Calu3 (cell line): ENCODE measurements at regions not wholly inside any gene's neighbourhood (a gene's known extent, or its start where the extent isn't known, plus 50 kb on each side); places are given as distances from the start of the nearest gene placed in this dataset.

ENCODE experiments used
- BruUV-seq: library from RNA; stranded (reverse); fragments of 400-500 nt; replicated peaks from 2 replicates; lab custom pipeline; 2021; lab: Mats Ljungman, UMichigan
- CTCF ChIA-PET: fragments of 300-600 bp; sonication (Branson Sonifier 250); formaldehyde crosslinking; loops from one replicate; lab custom pipeline; 2022; ENCODE audit warnings: antibody characterized with exemption; lab: Charles Lee
- DNase-seq: peaks from one replicate; pipeline ENCODE4 v3.0.0; 2022
- H3K27ac Mint-ChIP-seq: one replicate; pipeline ENCODE4 v1.8.0; 2022; ENCODE audit warnings: mixed read lengths; ENCODE audit not compliant: unreplicated experiment
- H3K27me3 Mint-ChIP-seq: one replicate; pipeline ENCODE4 v1.8.0; 2022; ENCODE audit warnings: mixed read lengths; ENCODE audit not compliant: unreplicated experiment
- H3K36me3 Mint-ChIP-seq: one replicate; pipeline ENCODE4 v1.8.0; 2022; ENCODE audit warnings: mild to moderate bottlenecking, moderate library complexity, mixed read lengths; ENCODE audit not compliant: insufficient read depth, unreplicated experiment
- H3K4me1 Mint-ChIP-seq: one replicate; pipeline ENCODE4 v1.8.0; 2022; ENCODE audit warnings: mild to moderate bottlenecking, low read depth, mixed read lengths; ENCODE audit not compliant: unreplicated experiment
- H3K4me3 Mint-ChIP-seq: one replicate; pipeline ENCODE4 v1.8.0; 2022; ENCODE audit warnings: mild to moderate bottlenecking, low read depth, moderate library complexity, mixed read lengths; ENCODE audit not compliant: unreplicated experiment
- H3K9me3 Mint-ChIP-seq: one replicate; pipeline ENCODE4 v1.8.0; 2022; ENCODE audit warnings: low read depth, mixed read lengths; ENCODE audit not compliant: unreplicated experiment
- CTCF ChIP-seq: fragments of 200-600 bp; IDR thresholded peaks from one replicate; pipeline ENCODE4 v1.8.0; 2022; ENCODE audit warnings: antibody characterized with exemption; ENCODE audit not compliant: unreplicated experiment
- intact Hi-C: fragments of 100-400 bp; cut with micrococcal nuclease; formaldehyde crosslinking; loops from one replicate; pipeline ENCODE4 v1.10.0; 2022; ENCODE audit not compliant: unreplicated experiment

GRCh38 chr2:208643145-208643544 is 236.6 kb downstream of the PTH2R start:
- DNase-seq: no peak
- H3K36me3 Mint-ChIP-seq: peaks cover 3% of the 10 kb centered on the region
- CTCF ChIA-PET: no interaction called here
- H3K4me3 Mint-ChIP-seq: no peak overlapping the region
- intact Hi-C loops: no loop called here
- H3K4me1 Mint-ChIP-seq: peaks cover 19% of the 10 kb centered on the region
- BruUV-seq: no TSS peak
- H3K9me3 Mint-ChIP-seq: no peaks in the 10 kb centered on the region
- no peak overlapping the region for H3K27ac Mint-ChIP-seq
- no peak for TF ChIP-seq CTCF
- H3K27me3 Mint-ChIP-seq: no peaks in the 10 kb centered on the region

- no peak overlapping the region for H3K27ac Mint-ChIP-seq
- BruUV-seq: no TSS peak
- H3K4me3 Mint-ChIP-seq: no peak overlapping the region
- intact Hi-C loops: no loop called here
- DNase-seq: no peak
- H3K9me3 Mint-ChIP-seq: no peaks in the 10 kb centered on the region
- peaks cover 14% of the 10 kb centered on the region for H3K4me1 Mint-ChIP-seq
- TF ChIP-seq CTCF: no peak
- CTCF ChIA-PET: no interaction called here
- no peaks in the 10 kb centered on the region for H3K27me3 Mint-ChIP-seq
- no peaks in the 10 kb centered on the region for H3K36me3 Mint-ChIP-seq
Observed at GRCh38 chr2:208645226-208645625, 238.6 kb downstream of the PTH2R start.

GRCh38 chr2:208648368-208648767 is 241.8 kb downstream of the PTH2R start:
- intact Hi-C loops: no loop called here
- H3K4me1 Mint-ChIP-seq: peaks cover under 1% of the 10 kb centered on the region
- CTCF ChIA-PET: no interaction called here

GRCh38 chr2:208653383-208653782 is 246.8 kb downstream of the PTH2R start:
- Mint-ChIP-seq H3K4me1 (no peaks in the 10 kb centered on the region), H3K27me3 (no peaks in the 10 kb centered on the region), H3K9me3 (peaks cover 4% of the 10 kb centered on the region), H3K27ac (no peak overlapping the region), H3K4me3 (no peak overlapping the region), H3K36me3 (no peaks in the 10 kb centered on the region)
- BruUV-seq: no TSS peak
- TF ChIP-seq CTCF: no peak
- intact Hi-C loops: no loop called here
- no peak for DNase-seq
- CTCF ChIA-PET: interaction anchor here (0.6 kb wide), 1 partner anchor 733 kb away, joined by 4 read pairs; no protein-coding TSS in a partner anchor

More at GRCh38 chr2:208648368-208648767, 241.8 kb downstream of the PTH2R start:
- TF ChIP-seq CTCF: no peak
- DNase-seq: no peak
- no peak overlapping the region for H3K4me3 Mint-ChIP-seq
- H3K27me3 Mint-ChIP-seq: no peaks in the 10 kb centered on the region
- no TSS peak for BruUV-seq
- no peaks in the 10 kb centered on the region for H3K36me3 Mint-ChIP-seq
- no peak overlapping the region for H3K27ac Mint-ChIP-seq
- H3K9me3 Mint-ChIP-seq: peaks cover 4% of the 10 kb centered on the region
